H1 (cell line): ENCODE measurements at regions not wholly inside any gene's neighbourhood (a gene's known extent, or its start where the extent isn't known, plus 50 kb on each side); places are given as distances from the start of the nearest gene placed in this dataset.

Experiments
- BRCA1 ChIP-seq: IDR thresholded peaks from 2 replicates; pipeline ENCODE4 v1.6.1; 2012; ENCODE audit warnings: low read depth, low read length, improper control_type of control experiment
- CHD2 ChIP-seq: IDR thresholded peaks from 2 replicates; pipeline ENCODE4 v1.6.1; 2012; ENCODE audit warnings: low read length, improper control_type of control experiment
- CTCF ChIP-seq, 3 experiments: IDR thresholded peaks; 1 replicate in 2 of 3; 2 replicates in 1 of 3; pipeline versions ENCODE4 v1.5.1 to v1.6.1; 2011; ENCODE audit warnings: low read length in 3 of 3, mild to moderate bottlenecking in 3 of 3, inconsistent platforms in 2 of 3, low read depth in 1 of 3, moderate library complexity in 1 of 3; ENCODE audit not compliant: insufficient read depth in 1 of 3; ENCODE audit errors: control extremely low read depth in 1 of 3
- POLR2A ChIP-seq, 2 experiments: IDR thresholded peaks; 1 replicate in 1 of 2; 2 replicates in 1 of 2; pipeline ENCODE4 v1.6.1; 2011; ENCODE audit warnings: low read depth in 2 of 2, low read length in 2 of 2, mild to moderate bottlenecking in 2 of 2; ENCODE audit errors: control extremely low read depth in 1 of 2
- SP1 ChIP-seq: IDR thresholded peaks from 2 replicates; pipeline ENCODE4 v1.6.1; 2011; ENCODE audit warnings: low read depth, low read length
- SRF ChIP-seq: IDR thresholded peaks from 2 replicates; pipeline ENCODE4 v1.6.1; 2011; ENCODE audit warnings: mild to moderate bottlenecking, low read depth, low read length, moderate library complexity
- TEAD4 ChIP-seq: IDR thresholded peaks from 2 replicates; pipeline ENCODE4 v1.6.1; 2012; ENCODE audit warnings: low read depth, low read length, inconsistent platforms, mixed read lengths

- TF ChIP-seq POLR2A (IDR thresholded peaks at IDR 0.05; ENCODE audit: control extremely low read depth in 1 of 2, low read depth in 2 of 2, low read length in 2 of 2) (no peak), CTCF (IDR thresholded peaks at IDR 0.05; ENCODE audit: control extremely low read depth in 1 of 3, insufficient read depth in 1 of 3, low read depth in 1 of 3, low read length in 3 of 3) (no peak), CHD2 (no peak), SRF (no peak), BRCA1 (no peak), TEAD4 (no peak), SP1 (no peak)
These were observed 109.1 kb downstream of the NEDD1 start for GRCh38 chr12:97016163-97016562.
